Neural progenitor cell (in vitro differentiated cells): ENCODE measurements at regions not wholly inside any gene's neighbourhood (a gene's known extent, or its start where the extent isn't known, plus 50 kb on each side); places are given as distances from the start of the nearest gene placed in this dataset.

Experiments used
- DNase-seq: peaks from one replicate; pipeline ENCODE4 v3.0.0-alpha.2; 2016; ENCODE audit warnings: low spot score
- H2AFZ ChIP-seq: fragments of 200-600 bp; sonication (generic); replicated peaks from 2 replicates; pipeline ENCODE4 v1.6.1; 2016; ENCODE audit warnings: antibody characterized with exemption
- H3F3A ChIP-seq: fragments of 200-600 bp; sonication (generic); 2 replicates; pipeline ENCODE4 v1.6.1; 2016; ENCODE audit warnings: antibody characterized with exemption, low read depth
- H3K27ac ChIP-seq: fragments of 200-600 bp; sonication (generic); 2 replicates; pipeline ENCODE4 v1.5.1; 2016; ENCODE audit warnings: mild to moderate bottlenecking
- H3K27me3 ChIP-seq: fragments of 200-600 bp; sonication (generic); 2 replicates; pipeline ENCODE4 v1.6.1; 2016; ENCODE audit warnings: mild to moderate bottlenecking, moderate library complexity
- H3K36me3 ChIP-seq: fragments of 200-600 bp; sonication (generic); 2 replicates; pipeline ENCODE4 v1.5.1; 2016
- H3K4me1 ChIP-seq: fragments of 200-600 bp; sonication (generic); 2 replicates; pipeline ENCODE4 v1.6.1; 2016; ENCODE audit warnings: mixed run types
- H3K4me2 ChIP-seq: fragments of 200-600 bp; sonication (generic); 2 replicates; pipeline ENCODE4 v1.6.1; 2016
- H3K4me3 ChIP-seq: fragments of 200-600 bp; sonication (generic); 2 replicates; pipeline ENCODE4 v1.5.1; 2016
- H3K79me2 ChIP-seq: fragments of 200-600 bp; sonication (generic); 2 replicates; pipeline ENCODE4 v1.6.1; 2016; ENCODE audit warnings: low read depth
- H3K9ac ChIP-seq: fragments of 200-600 bp; sonication (generic); 2 replicates; pipeline ENCODE4 v1.6.1; 2016
- H3K9me3 ChIP-seq: fragments of 200-600 bp; sonication (generic); 2 replicates; pipeline ENCODE4 v1.5.1; 2016; ENCODE audit warnings: low read depth
- H4K20me1 ChIP-seq: fragments of 200-600 bp; sonication (generic); 2 replicates; pipeline ENCODE4 v1.6.1; 2016; ENCODE audit warnings: low read depth
- H3K27ac Mint-ChIP-seq: 3 replicates; pipeline ENCODE4 v1.8.0; 2021; ENCODE audit warnings: mixed read lengths
- H3K27me3 Mint-ChIP-seq: 2 replicates; pipeline ENCODE4 v1.8.0; 2022; ENCODE audit warnings: low read depth, mild to moderate bottlenecking, inconsistent platforms, moderate library complexity, mixed read lengths; ENCODE audit not compliant: insufficient read depth
- H3K36me3 Mint-ChIP-seq: 3 replicates; pipeline ENCODE4 v1.8.0; 2021; ENCODE audit warnings: mixed read lengths
- H3K4me1 Mint-ChIP-seq: 3 replicates; pipeline ENCODE4 v1.8.0; 2021; ENCODE audit warnings: mixed read lengths
- H3K4me3 Mint-ChIP-seq: 3 replicates; pipeline ENCODE4 v1.8.0; 2021; ENCODE audit warnings: mild to moderate bottlenecking, moderate library complexity, mixed read lengths
- H3K9me3 Mint-ChIP-seq: 3 replicates; pipeline ENCODE4 v1.8.0; 2020; ENCODE audit warnings: mixed read lengths
- EZH2 ChIP-seq: fragments of 200-600 bp; sonication (generic); IDR thresholded peaks from 2 replicates; pipeline ENCODE4 v1.6.1; 2017; ENCODE audit warnings: antibody characterized with exemption, mild to moderate bottlenecking, moderate library complexity
- EZH2phosphoT487 ChIP-seq: fragments of 200-600 bp; sonication (generic); IDR thresholded peaks from 2 replicates; pipeline ENCODE4 v1.6.1; 2017; ENCODE audit warnings: antibody characterized with exemption
- TF ChIP-seq, protein P1 (sequence below): fragments of 200-600 bp; sonication (generic); IDR thresholded peaks from 2 replicates; pipeline ENCODE4 v1.5.1; 2017; ENCODE audit warnings: antibody characterized with exemption, mild to moderate bottlenecking

DNA sequence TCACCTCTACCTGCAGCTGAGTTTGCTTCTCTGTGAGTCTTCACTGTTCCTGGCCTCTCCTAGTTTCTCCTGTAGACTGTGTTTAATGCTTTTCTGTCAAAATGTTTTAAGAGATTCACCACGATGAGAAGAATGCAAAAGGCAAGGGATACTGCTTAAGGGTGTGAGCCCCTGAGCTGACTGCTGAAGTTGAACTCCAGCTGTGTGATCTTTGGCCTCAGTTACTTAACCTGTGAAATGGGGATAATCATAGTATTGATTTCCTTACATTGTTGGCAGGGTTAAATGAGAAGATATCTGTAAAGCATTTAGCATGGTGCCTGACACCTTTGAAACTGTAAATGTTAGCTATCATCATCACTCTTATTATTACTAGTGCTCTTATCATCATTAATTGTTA, 230.2 kb upstream of the MYLIP start:
- peaks cover under 1% of the 10 kb centered on the region for H3K27me3 Mint-ChIP-seq
- H3K36me3 Mint-ChIP-seq, result no peaks in the 10 kb centered on the region
- peaks cover 5% of the 10 kb centered on the region for H3K4me1 ChIP-seq
- H3K36me3 ChIP-seq, result no peaks in the 10 kb centered on the region
- H2AFZ ChIP-seq, result no peak overlapping the region
- H3K27ac Mint-ChIP-seq, result no peak overlapping the region
- no peaks in the 10 kb centered on the region for H4K20me1 ChIP-seq
- TF ChIP-seq EZH2 (no peak), EZH2phosphoT487 (no peak)
- TF ChIP-seq, protein P1, sequence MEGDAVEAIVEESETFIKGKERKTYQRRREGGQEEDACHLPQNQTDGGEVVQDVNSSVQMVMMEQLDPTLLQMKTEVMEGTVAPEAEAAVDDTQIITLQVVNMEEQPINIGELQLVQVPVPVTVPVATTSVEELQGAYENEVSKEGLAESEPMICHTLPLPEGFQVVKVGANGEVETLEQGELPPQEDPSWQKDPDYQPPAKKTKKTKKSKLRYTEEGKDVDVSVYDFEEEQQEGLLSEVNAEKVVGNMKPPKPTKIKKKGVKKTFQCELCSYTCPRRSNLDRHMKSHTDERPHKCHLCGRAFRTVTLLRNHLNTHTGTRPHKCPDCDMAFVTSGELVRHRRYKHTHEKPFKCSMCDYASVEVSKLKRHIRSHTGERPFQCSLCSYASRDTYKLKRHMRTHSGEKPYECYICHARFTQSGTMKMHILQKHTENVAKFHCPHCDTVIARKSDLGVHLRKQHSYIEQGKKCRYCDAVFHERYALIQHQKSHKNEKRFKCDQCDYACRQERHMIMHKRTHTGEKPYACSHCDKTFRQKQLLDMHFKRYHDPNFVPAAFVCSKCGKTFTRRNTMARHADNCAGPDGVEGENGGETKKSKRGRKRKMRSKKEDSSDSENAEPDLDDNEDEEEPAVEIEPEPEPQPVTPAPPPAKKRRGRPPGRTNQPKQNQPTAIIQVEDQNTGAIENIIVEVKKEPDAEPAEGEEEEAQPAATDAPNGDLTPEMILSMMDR, result no peak
- H3K27me3 ChIP-seq, result no peaks in the 10 kb centered on the region
- no peak overlapping the region for H3K4me3 ChIP-seq
- no peak overlapping the region for H3K27ac ChIP-seq
- no peaks in the 10 kb centered on the region for H3K4me1 Mint-ChIP-seq
- H3F3A ChIP-seq, result no peaks in the 10 kb centered on the region
- H3K9me3 ChIP-seq, result no peaks in the 10 kb centered on the region
- H3K9ac ChIP-seq, result no peak overlapping the region
- no peaks in the 10 kb centered on the region for H3K79me2 ChIP-seq
- peaks cover 3% of the 10 kb centered on the region for H3K9me3 Mint-ChIP-seq
- no peak overlapping the region for H3K4me3 Mint-ChIP-seq
- no peak for DNase-seq
- no peak overlapping the region for H3K4me2 ChIP-seq

GRCh38 chr6:15897063-15897876, 231.6 kb upstream of the MYLIP start:
- Histone ChIP-seq H3K9me3 (no peaks in the 10 kb centered on the region), H3K79me2 (no peaks in the 10 kb centered on the region), H3K4me2 (no peak overlapping the region), H3K4me1 (peaks cover 5% of the 10 kb centered on the region), H3K27me3 (no peaks in the 10 kb centered on the region), H3K9ac (no peak overlapping the region), H3K36me3 (no peaks in the 10 kb centered on the region), H3K4me3 (no peak overlapping the region), H4K20me1 (no peaks in the 10 kb centered on the region), H3F3A (no peaks in the 10 kb centered on the region), H3K27ac (no peak overlapping the region), H2AFZ (no peak overlapping the region)
- DNase-seq, result no peak
- TF ChIP-seq EZH2phosphoT487, result no peak
- TF ChIP-seq, protein P1, result no peak
- TF ChIP-seq EZH2, result no peak
- Mint-ChIP-seq H3K9me3 (peaks cover 2% of the 10 kb centered on the region), H3K27me3 (no peaks in the 10 kb centered on the region), H3K27ac (no peak overlapping the region), H3K4me1 (no peaks in the 10 kb centered on the region), H3K36me3 (no peaks in the 10 kb centered on the region), H3K4me3 (no peak overlapping the region)

GRCh38 chr6:15894973-15895725, 232.3 kb upstream of the DTNBP1 start:
- no peaks in the 10 kb centered on the region for H3K27me3 ChIP-seq
- DNase-seq, result no peak

More at GRCh38 chr6:15894973-15895725, 232.3 kb upstream of the DTNBP1 start:
- Mint-ChIP-seq H3K4me3 (no peak overlapping the region), H3K27ac (no peak overlapping the region), H3K36me3 (no peaks in the 10 kb centered on the region), H3K9me3 (peaks cover 2% of the 10 kb centered on the region), H3K4me1 (no peaks in the 10 kb centered on the region), H3K27me3 (no peaks in the 10 kb centered on the region)
- Histone ChIP-seq H2AFZ (no peak overlapping the region), H3K79me2 (no peaks in the 10 kb centered on the region), H3K4me2 (no peak overlapping the region), H3F3A (no peaks in the 10 kb centered on the region), H3K9me3 (no peaks in the 10 kb centered on the region), H4K20me1 (no peaks in the 10 kb centered on the region), H3K4me3 (no peak overlapping the region), H3K9ac (no peak overlapping the region), H3K27ac (no peak overlapping the region), H3K36me3 (no peaks in the 10 kb centered on the region), H3K4me1 (peaks cover 5% of the 10 kb centered on the region)
- TF ChIP-seq EZH2phosphoT487 (no peak), EZH2 (no peak)
- TF ChIP-seq, protein P1, result no peak
